ENCODE measurements at regions not wholly inside any gene's neighbourhood (a gene's known extent, or its start where the extent isn't known, plus 50 kb on each side); places are given as distances from the start of the nearest gene placed in this dataset.

- ChIA-PET CTCF (no interaction called here), SMC1A (ENCODE audit: uncharacterized antibody, unreplicated experiment) (interaction anchor here (1.0 to 1.7 kb wide), 2 partner anchors 9 to 12 kb away, joined by 3 to 4 read pairs; no protein-coding TSS in a partner anchor), POLR2A (no interaction called here), RAD21 (ENCODE audit: unreplicated experiment) (no interaction called here)
- BruUV-seq (replicated peaks): no TSS peak
- FAIRE-seq (no peak), ATAC-seq (no peak), DNase-seq (ENCODE audit: low read depth, low spot score) (no peak)
- Histone ChIP-seq H2AFZ (ENCODE audit: control insufficient read depth, low read depth, low read length) (no peak overlapping the region), H3K4me2 (ENCODE audit: control insufficient read depth, insufficient read depth) (no peak overlapping the region), H3K36me3 (ENCODE audit: control insufficient read depth in 2 of 2, insufficient read depth in 2 of 2, low read length in 1 of 2) (no peaks in the 10 kb centered on the region), H3K27me3 (replicated peaks in 1 of 2; ENCODE audit: control insufficient read depth in 2 of 2, insufficient read depth in 2 of 2, low read length in 1 of 2) (no peaks in the 10 kb centered on the region), H3K9ac (ENCODE audit: control insufficient read depth, insufficient read depth, low read length) (no peak overlapping the region), H3K27ac (ENCODE audit: control insufficient read depth, insufficient read depth) (no peak overlapping the region), H3K4me1 (ENCODE audit: control insufficient read depth, insufficient read depth, low read length) (no peaks in the 10 kb centered on the region), H3K9me3 (replicated peaks; ENCODE audit: control insufficient read depth, insufficient read depth, low read length) (no peaks in the 10 kb centered on the region), H4K20me1 (ENCODE audit: control insufficient read depth, insufficient read depth) (no peaks in the 10 kb centered on the region), H3K79me2 (ENCODE audit: control insufficient read depth, insufficient read depth, low read length) (no peaks in the 10 kb centered on the region), H3K4me3 (no peak overlapping the region)
- 36% methylated on average over 4 of the region's 4 CpGs for WGBS (ENCODE audit: insufficient coverage, insufficient replicate concordance, low lambda C conversion rate, missing lambda C conversion rate)
- in situ Hi-C loops (cut with MboI) (no loop called here), intact Hi-C loops (cut with micrococcal nuclease; ENCODE audit: unreplicated experiment) (no loop called here)
- TF ChIP-seq MEF2A (IDR thresholded peaks at IDR 0.05; ENCODE audit: insufficient read depth, low read depth, low read length) (no peak), SMAD5 (IDR thresholded peaks at IDR 0.05; ENCODE audit: low read depth) (no peak), DPF2 (IDR thresholded peaks at IDR 0.05) (no peak), HCFC1 (IDR thresholded peaks at IDR 0.05; ENCODE audit: low read length) (no peak), POLR2AphosphoS5 (IDR thresholded peaks at IDR 0.05; ENCODE audit: low read length) (no peak), PBX3 (IDR thresholded peaks at IDR 0.05; ENCODE audit: insufficient replicate concordance, low read depth, low read length) (no peak), SMAD1 (IDR thresholded peaks at IDR 0.05; ENCODE audit: low read depth, partially characterized antibody) (no peak), ZNF207 (IDR thresholded peaks at IDR 0.05; ENCODE audit: borderline replicate concordance) (no peak)
Observed at GRCh38 chr5:125823572-125823971, 599.6 kb upstream of the GRAMD2B start.

DNA sequence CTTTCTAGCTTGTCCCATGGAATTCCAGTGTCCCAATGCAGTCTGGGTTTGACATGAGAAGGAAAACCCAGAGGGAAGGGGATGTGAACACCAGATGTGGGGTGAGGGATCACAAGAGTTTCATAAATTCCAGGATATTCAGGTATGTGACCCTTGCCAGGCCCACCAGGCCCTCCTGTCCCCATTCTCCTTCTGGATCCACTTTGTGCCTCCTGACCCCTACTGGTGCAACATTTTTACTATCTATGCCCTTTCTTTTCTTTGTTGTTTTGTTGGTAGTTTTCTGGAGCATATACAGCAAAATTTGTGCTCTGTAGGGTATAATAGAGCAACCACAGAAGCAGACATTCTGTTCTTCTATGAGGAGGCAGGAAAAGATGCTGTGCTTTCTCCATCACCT, 597.0 kb upstream of the GRAMD2B start:
- ChIA-PET POLR2A (no interaction called here), SMC1A (ENCODE audit: uncharacterized antibody, unreplicated experiment) (no interaction called here), RAD21 (ENCODE audit: unreplicated experiment) (no interaction called here), CTCF (no interaction called here)
- Histone ChIP-seq H3K9ac (ENCODE audit: control insufficient read depth, insufficient read depth, low read length) (no peak overlapping the region), H3K9me3 (replicated peaks; ENCODE audit: control insufficient read depth, insufficient read depth, low read length) (no peaks in the 10 kb centered on the region), H3K79me2 (ENCODE audit: control insufficient read depth, insufficient read depth, low read length) (no peaks in the 10 kb centered on the region), H2AFZ (ENCODE audit: control insufficient read depth, low read depth, low read length) (no peak overlapping the region), H4K20me1 (ENCODE audit: control insufficient read depth, insufficient read depth) (no peaks in the 10 kb centered on the region), H3K4me1 (ENCODE audit: control insufficient read depth, insufficient read depth, low read length) (no peaks in the 10 kb centered on the region), H3K27ac (ENCODE audit: control insufficient read depth, insufficient read depth) (no peak overlapping the region), H3K4me2 (ENCODE audit: control insufficient read depth, insufficient read depth) (no peak overlapping the region), H3K27me3 (replicated peaks in 1 of 2; ENCODE audit: control insufficient read depth in 2 of 2, insufficient read depth in 2 of 2, low read length in 1 of 2) (no peaks in the 10 kb centered on the region), H3K36me3 (ENCODE audit: control insufficient read depth in 2 of 2, insufficient read depth in 2 of 2, low read length in 1 of 2) (no peaks in the 10 kb centered on the region), H3K4me3 (no peak overlapping the region)
- in situ Hi-C loops (cut with MboI): no loop called here
- DNase-seq (ENCODE audit: low read depth, low spot score): no peak
- intact Hi-C loops (cut with micrococcal nuclease; ENCODE audit: unreplicated experiment): no loop called here
- no peak for FAIRE-seq
- no TSS peak for BruUV-seq (replicated peaks)
- no peak for ATAC-seq
- no peak for TF ChIP-seq TAF1 (IDR thresholded peaks at IDR 0.05; ENCODE audit: borderline replicate concordance, low read depth, low read length)
- TF ChIP-seq TCF7 (IDR thresholded peaks at IDR 0.05; ENCODE audit: borderline replicate concordance): no peak
- TF ChIP-seq, protein P1, sequence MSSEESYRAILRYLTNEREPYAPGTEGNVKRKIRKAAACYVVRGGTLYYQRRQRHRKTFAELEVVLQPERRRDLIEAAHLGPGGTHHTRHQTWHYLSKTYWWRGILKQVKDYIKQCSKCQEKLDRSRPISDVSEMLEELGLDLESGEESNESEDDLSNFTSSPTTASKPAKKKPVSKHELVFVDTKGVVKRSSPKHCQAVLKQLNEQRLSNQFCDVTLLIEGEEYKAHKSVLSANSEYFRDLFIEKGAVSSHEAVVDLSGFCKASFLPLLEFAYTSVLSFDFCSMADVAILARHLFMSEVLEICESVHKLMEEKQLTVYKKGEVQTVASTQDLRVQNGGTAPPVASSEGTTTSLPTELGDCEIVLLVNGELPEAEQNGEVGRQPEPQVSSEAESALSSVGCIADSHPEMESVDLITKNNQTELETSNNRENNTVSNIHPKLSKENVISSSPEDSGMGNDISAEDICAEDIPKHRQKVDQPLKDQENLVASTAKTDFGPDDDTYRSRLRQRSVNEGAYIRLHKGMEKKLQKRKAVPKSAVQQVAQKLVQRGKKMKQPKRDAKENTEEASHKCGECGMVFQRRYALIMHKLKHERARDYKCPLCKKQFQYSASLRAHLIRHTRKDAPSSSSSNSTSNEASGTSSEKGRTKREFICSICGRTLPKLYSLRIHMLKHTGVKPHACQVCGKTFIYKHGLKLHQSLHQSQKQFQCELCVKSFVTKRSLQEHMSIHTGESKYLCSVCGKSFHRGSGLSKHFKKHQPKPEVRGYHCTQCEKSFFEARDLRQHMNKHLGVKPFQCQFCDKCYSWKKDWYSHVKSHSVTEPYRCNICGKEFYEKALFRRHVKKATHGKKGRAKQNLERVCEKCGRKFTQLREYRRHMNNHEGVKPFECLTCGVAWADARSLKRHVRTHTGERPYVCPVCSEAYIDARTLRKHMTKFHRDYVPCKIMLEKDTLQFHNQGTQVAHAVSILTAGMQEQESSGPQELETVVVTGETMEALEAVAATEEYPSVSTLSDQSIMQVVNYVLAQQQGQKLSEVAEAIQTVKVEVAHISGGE (CRISPR knock-in tag; IDR thresholded peaks at IDR 0.05): no peak
- TF ChIP-seq POLR2AphosphoS5 (IDR thresholded peaks at IDR 0.05; ENCODE audit: low read length): no peak
- TF ChIP-seq PAX5 (IDR thresholded peaks at IDR 0.05; ENCODE audit: borderline replicate concordance, low read depth, low read length): no peak
- TF ChIP-seq ZBTB33 (IDR thresholded peaks at IDR 0.05): no peak

All from GM12878 (cell line).